GM18502 (cell line): ENCODE measurements at regions not wholly inside any gene's neighbourhood (a gene's known extent, or its start where the extent isn't known, plus 50 kb on each side); places are given as distances from the start of the nearest gene placed in this dataset.

Source experiments
- ATAC-seq: cut with Tn5 transposase; IDR thresholded peaks from one replicate; pipeline ENCODE4 v1.9.1; 2021; ENCODE audit warnings: mild to moderate bottlenecking; ENCODE audit not compliant: unreplicated experiment, poor library complexity

GRCh38 chr5:174355208-174355612 lies 309.7 kb downstream of the NSG2 start:
- no peak for ATAC-seq

- no peak for ATAC-seq
Measured at GRCh38 chr5:174355995-174356394, 310.5 kb downstream of the NSG2 start.

GRCh38 chr5:174356536-174356935 lies 311.0 kb downstream of the NSG2 start:
- ATAC-seq = no peak

- no peak for ATAC-seq
Measured at GRCh38 chr5:174358276-174358675, 312.8 kb downstream of the NSG2 start.

- ATAC-seq = no peak
Measured at GRCh38 chr5:174359071-174359470, 313.6 kb downstream of the NSG2 start.

- ATAC-seq = no peak
Measured at GRCh38 chr5:174362514-174362913, 317.0 kb downstream of the NSG2 start.

GRCh38 chr5:174363934-174364333 lies 318.4 kb downstream of the NSG2 start:
- ATAC-seq = no peak

- ATAC-seq = no peak
Measured at GRCh38 chr5:174364676-174365075, 319.2 kb downstream of the NSG2 start.

GRCh38 chr5:174371600-174372094 lies 326.1 kb downstream of the NSG2 start:
- no peak for ATAC-seq

- no peak for ATAC-seq
Measured at GRCh38 chr5:174374206-174374605, 328.7 kb downstream of the NSG2 start.

GRCh38 chr5:174376056-174376455 lies 330.6 kb downstream of the NSG2 start:
- no peak for ATAC-seq

- ATAC-seq = no peak
Measured at GRCh38 chr5:174376726-174377373, 331.3 kb downstream of the NSG2 start.

GRCh38 chr5:174378121-174378874 lies 332.8 kb downstream of the NSG2 start:
- ATAC-seq = no peak

- ATAC-seq = no peak
Measured at GRCh38 chr5:174380311-174380710, 334.8 kb downstream of the NSG2 start.

GRCh38 chr5:174381241-174381640 lies 335.7 kb downstream of the NSG2 start:
- ATAC-seq = no peak

GRCh38 chr5:174383210-174384167 lies 338.0 kb downstream of the NSG2 start:
- no peak for ATAC-seq

- ATAC-seq = no peak
Measured at GRCh38 chr5:174384509-174384947, 339.0 kb downstream of the NSG2 start.

GRCh38 chr5:174386306-174386705 lies 338.1 kb upstream of the MSX2 start:
- ATAC-seq = no peak

- no peak for ATAC-seq
Measured at GRCh38 chr5:174386846-174387245, 337.5 kb upstream of the MSX2 start.

- no peak for ATAC-seq
Measured at GRCh38 chr5:174387448-174387847, 336.9 kb upstream of the MSX2 start.

GRCh38 chr5:174392892-174393291 lies 331.5 kb upstream of the MSX2 start:
- no peak for ATAC-seq
